Upper lobe of left lung (tissue), 6 donors: ENCODE measurements at regions not wholly inside any gene's neighbourhood (a gene's known extent, or its start where the extent isn't known, plus 50 kb on each side); places are given as distances from the start of the nearest gene placed in this dataset.

Experiments used
- ATAC-seq, 2 donors: fragments of 200-7000 bp; cut with Tn5 transposase; one replicate each; pipeline ENCODE4 v1.9.1; 2022; ENCODE audit warnings: mild to moderate bottlenecking in 2 of 2, moderate library complexity in 2 of 2; ENCODE audit not compliant: low FRiP score in 2 of 2
- DNase-seq, 2 donors: peaks; one replicate each; pipeline ENCODE4 v3.0.0-alpha.2; 2019 to 2020
- H3K27ac ChIP-seq, 4 donors: fragments of 200-600 bp; sonication (generic); one replicate each; pipeline ENCODE4 v1.5.1; 2016 to 2019
- H3K27me3 ChIP-seq, 4 donors: fragments of 200-600 bp; sonication (generic); one replicate each; pipeline ENCODE4 v1.5.1; 2017 to 2019
- H3K36me3 ChIP-seq, 4 donors: fragments of 200-600 bp; sonication (generic); one replicate each; pipeline ENCODE4 v1.5.1; 2016 to 2019
- H3K4me1 ChIP-seq, 4 donors: fragments of 200-600 bp; sonication (generic); one replicate each; pipeline ENCODE4 v1.5.1; 2018 to 2019
- H3K4me3 ChIP-seq, 4 donors: fragments of 200-600 bp; sonication (generic); one replicate each; pipeline ENCODE4 v1.5.1; 2017 to 2019; ENCODE audit warnings: mild to moderate bottlenecking in 2 of 4, moderate library complexity in 1 of 4
- H3K9me3 ChIP-seq, 4 donors: fragments of 200-600 bp; sonication (generic); one replicate each; pipeline ENCODE4 v1.5.1; 2018 to 2019
- EP300 ChIP-seq, 4 donors: sonication (generic); formaldehyde crosslinking; IDR thresholded peaks; one replicate each; pipeline ENCODE4 v1.5.1; 2017; ENCODE audit warnings: antibody characterized with exemption in 4 of 4, control low read depth in 2 of 4
- POLR2A ChIP-seq, 4 donors: fragments of 450-650 bp; IDR thresholded peaks; one replicate each; pipeline ENCODE4 v1.5.1; 2016 to 2017; ENCODE audit warnings: antibody characterized with exemption in 4 of 4, mild to moderate bottlenecking in 2 of 4
- POLR2AphosphoS5 ChIP-seq, 2 donors: sonication (generic); formaldehyde crosslinking; IDR thresholded peaks; one replicate each; pipeline ENCODE4 v1.5.1; 2017; ENCODE audit warnings: antibody characterized with exemption in 2 of 2
- WGBS, 2 donors: methylation state at CpG; one replicate each; pipeline ENCODE4 v1.1.5; 2017 to 2018; 5-methylcytosine and 5-hydroxymethylcytosine counted together
- TF ChIP-seq, protein P1 (sequence below), 6 experiments: fragments of 450-650 bp in 4 of 6; fragments of 200-600 bp in 2 of 6; sonication (generic) in 2 of 6; IDR thresholded peaks; one replicate each; pipeline ENCODE4 v1.5.1; 2016 to 2019; ENCODE audit warnings: antibody characterized with exemption in 6 of 6
- donor health status: DM: no; HTN: no; CAD: no; lungs with moderate emphysema.
- donor health status: DM: no; HTN: yes; CAD: no; lungs with severe emphysema.

DNA sequence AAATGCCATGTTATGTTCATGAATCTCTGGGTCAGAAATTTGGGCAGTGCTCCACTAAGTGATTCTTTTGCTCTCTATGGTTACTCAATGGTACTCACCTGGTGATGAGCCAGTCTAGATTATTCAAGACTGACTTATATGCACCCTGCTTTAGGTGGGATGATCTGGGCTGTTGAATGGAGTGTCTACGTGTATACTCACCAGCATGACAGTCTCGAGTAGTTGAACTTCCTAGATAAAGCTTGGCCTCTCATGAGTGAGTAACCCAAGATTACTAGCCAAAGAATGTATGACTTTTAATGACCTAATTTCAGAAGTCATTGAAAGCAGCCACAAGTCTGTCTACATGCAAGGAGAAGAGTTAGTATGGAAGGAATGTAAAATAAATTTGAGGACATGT lies 77.5 kb upstream of the CADM2 start:
- 80 to 85% methylated on average over 2 of the region's 2 CpGs for WGBS, 2 donors

DNA sequence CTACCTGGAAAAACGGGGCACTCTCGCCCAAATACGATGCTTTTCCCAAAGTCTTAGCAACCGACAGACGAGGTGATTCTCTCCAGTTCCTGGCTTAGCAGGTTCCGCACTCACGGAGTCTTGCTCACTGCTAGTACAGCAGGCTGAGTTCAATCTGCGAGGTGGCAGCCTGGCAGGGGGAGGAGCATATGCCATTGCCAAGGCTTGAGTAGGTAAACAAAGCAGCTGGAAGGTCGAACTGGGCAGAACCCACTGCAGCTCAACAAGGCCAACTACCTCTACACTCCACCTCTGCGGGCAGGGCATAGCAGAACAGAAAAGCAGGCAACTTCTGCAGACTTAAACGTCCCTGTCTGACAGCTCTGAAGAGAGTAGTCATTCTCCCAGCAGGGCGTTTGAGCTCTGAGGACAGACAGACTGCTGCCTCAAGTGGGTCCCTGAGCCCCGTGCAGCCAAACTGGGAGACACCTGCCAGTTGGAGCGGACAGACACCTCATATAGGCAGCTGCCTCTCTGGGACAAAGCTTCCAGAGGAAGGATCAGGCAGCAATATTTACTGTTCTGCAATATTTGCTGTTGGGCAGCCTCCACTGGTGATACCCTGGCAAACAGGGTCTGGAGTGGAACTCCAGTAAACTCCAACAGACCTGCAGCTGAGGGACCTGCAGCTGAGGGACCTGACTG lies 73.4 kb upstream of the CADM2 start:
- DNase-seq: peak in 1 of 2 donors; percentile 50
- ATAC-seq: no peak
- no peak for TF ChIP-seq EP300 (IDR thresholded peaks at IDR 0.05)
- no peak for TF ChIP-seq POLR2A (IDR thresholded peaks at IDR 0.05)
- TF ChIP-seq, protein P1, sequence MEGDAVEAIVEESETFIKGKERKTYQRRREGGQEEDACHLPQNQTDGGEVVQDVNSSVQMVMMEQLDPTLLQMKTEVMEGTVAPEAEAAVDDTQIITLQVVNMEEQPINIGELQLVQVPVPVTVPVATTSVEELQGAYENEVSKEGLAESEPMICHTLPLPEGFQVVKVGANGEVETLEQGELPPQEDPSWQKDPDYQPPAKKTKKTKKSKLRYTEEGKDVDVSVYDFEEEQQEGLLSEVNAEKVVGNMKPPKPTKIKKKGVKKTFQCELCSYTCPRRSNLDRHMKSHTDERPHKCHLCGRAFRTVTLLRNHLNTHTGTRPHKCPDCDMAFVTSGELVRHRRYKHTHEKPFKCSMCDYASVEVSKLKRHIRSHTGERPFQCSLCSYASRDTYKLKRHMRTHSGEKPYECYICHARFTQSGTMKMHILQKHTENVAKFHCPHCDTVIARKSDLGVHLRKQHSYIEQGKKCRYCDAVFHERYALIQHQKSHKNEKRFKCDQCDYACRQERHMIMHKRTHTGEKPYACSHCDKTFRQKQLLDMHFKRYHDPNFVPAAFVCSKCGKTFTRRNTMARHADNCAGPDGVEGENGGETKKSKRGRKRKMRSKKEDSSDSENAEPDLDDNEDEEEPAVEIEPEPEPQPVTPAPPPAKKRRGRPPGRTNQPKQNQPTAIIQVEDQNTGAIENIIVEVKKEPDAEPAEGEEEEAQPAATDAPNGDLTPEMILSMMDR (IDR thresholded peaks at IDR 0.05): no peak
- TF ChIP-seq POLR2AphosphoS5 (IDR thresholded peaks at IDR 0.05): no peak

More for the DNA sequence above, 77.5 kb upstream of the CADM2 start:
- no peak for TF ChIP-seq POLR2AphosphoS5 (IDR thresholded peaks at IDR 0.05)
- no peak for TF ChIP-seq POLR2A (IDR thresholded peaks at IDR 0.05)
- TF ChIP-seq, protein P1 (IDR thresholded peaks at IDR 0.05): no peak
- no peak for TF ChIP-seq EP300 (IDR thresholded peaks at IDR 0.05)
- no peak for DNase-seq
- ATAC-seq: no peak
- Histone ChIP-seq H3K36me3 (no peaks in the 10 kb centered on the region), H3K4me3 (no peak overlapping the region), H3K9me3 (no peaks in the 10 kb centered on the region), H3K4me1 (no peaks in the 10 kb centered on the region), H3K27me3 (no peaks in the 10 kb centered on the region), H3K27ac (no peak overlapping the region)

DNA sequence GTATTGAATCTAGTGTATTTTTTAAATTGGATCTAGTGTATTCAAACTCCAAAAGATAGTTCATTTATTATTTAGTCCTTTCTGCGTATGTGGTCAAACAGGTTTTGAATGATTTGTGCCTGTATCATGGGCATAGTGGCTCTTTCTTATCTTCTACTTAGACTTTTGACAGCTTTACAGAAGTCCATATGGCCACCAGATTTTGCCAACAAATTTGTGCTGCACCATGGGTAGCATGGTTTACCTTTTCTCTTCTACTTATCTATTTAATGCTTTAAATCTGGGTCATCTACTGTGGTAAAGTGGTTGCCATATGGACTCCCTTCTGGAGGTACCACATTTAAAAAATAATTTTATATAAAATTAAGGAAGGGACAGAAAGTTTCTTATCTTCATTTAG lies 66.9 kb upstream of the CADM2 start:
- H3K9me3 ChIP-seq: peaks cover 0 to under 1% (median 0%) of the 10 kb centered on the region in 4 donors
- DNase-seq (no peak), ATAC-seq (no peak)
- H3K4me1 ChIP-seq: no peaks in the 10 kb centered on the region
- H3K27me3 ChIP-seq: no peaks in the 10 kb centered on the region
- TF ChIP-seq, protein P1 (IDR thresholded peaks at IDR 0.05): no peak
- TF ChIP-seq POLR2A (IDR thresholded peaks at IDR 0.05) (no peak), EP300 (IDR thresholded peaks at IDR 0.05) (no peak), POLR2AphosphoS5 (IDR thresholded peaks at IDR 0.05) (no peak)
- no peak overlapping the region for H3K4me3 ChIP-seq
- no peaks in the 10 kb centered on the region for H3K36me3 ChIP-seq
- H3K27ac ChIP-seq: no peak overlapping the region
- 91 to 93% methylated on average over 1 of the region's 1 CpG for WGBS, 2 donors

More for the DNA sequence above, 73.4 kb upstream of the CADM2 start:
- Histone ChIP-seq H3K4me1 (no peaks in the 10 kb centered on the region), H3K36me3 (no peaks in the 10 kb centered on the region), H3K27ac (no peak overlapping the region), H3K27me3 (no peaks in the 10 kb centered on the region), H3K9me3 (no peaks in the 10 kb centered on the region), H3K4me3 (no peak overlapping the region)
- 74 to 88% methylated on average over 13 to 14 of the region's 14 CpGs for WGBS, 2 donors

DNA sequence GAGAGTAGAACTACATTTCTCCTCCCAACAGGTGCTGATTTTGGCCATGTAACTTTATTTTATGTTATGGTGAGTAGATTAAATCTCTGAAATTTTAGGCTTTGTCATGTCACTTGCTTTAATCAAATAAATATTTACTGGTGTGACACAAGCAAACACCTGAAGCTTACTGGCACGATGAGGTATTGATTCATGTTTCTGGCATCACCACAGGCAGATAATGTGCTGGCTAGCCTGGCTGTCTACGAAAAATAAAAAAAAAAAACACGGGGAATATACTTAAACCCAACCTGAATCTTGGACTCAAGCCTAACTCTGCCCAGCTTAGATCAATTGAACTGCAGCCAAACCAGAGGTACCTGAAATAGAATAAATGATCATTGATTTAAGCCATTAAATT lies 65.6 kb upstream of the CADM2 start:
- DNase-seq: no peak
- no peak for ATAC-seq
- peaks cover 0 to 4% (median 0%) of the 10 kb centered on the region in 4 donors for H3K9me3 ChIP-seq
- H3K4me3 ChIP-seq: no peak overlapping the region
- no peak for TF ChIP-seq POLR2A (IDR thresholded peaks at IDR 0.05)
- no peak for TF ChIP-seq POLR2AphosphoS5 (IDR thresholded peaks at IDR 0.05)
- H3K4me1 ChIP-seq: no peaks in the 10 kb centered on the region
- no peak overlapping the region for H3K27ac ChIP-seq
- H3K36me3 ChIP-seq: no peaks in the 10 kb centered on the region
- H3K27me3 ChIP-seq: no peaks in the 10 kb centered on the region
- WGBS, 2 donors: 65 to 76% methylated on average over 3 of the region's 3 CpGs

DNA sequence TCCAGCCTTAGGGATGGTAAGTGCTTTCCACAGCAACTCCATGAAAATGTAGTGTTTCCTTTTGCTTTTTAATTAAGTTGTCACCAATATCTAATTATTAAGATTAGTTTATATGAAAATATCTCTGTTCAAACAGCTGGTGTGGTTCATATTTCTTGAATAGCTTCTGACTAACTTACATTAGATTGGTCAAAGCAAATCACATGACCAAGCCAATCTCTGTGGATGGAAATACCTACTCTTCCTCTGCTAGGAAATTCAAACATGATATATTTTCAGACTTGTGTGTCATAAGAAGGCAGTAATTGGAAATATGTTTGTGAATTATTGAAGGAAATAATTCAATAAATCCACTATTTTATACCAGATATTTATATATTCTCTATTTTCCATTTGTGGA lies 54.6 kb upstream of the CADM2 start:
- DNase-seq (no peak), ATAC-seq (no peak)
- H3K27me3 ChIP-seq: no peaks in the 10 kb centered on the region
- H3K9me3 ChIP-seq: peaks cover 0 to 6% (median 0%) of the 10 kb centered on the region in 4 donors
- no peaks in the 10 kb centered on the region for H3K4me1 ChIP-seq
- TF ChIP-seq POLR2AphosphoS5 (IDR thresholded peaks at IDR 0.05): no peak
- no peak for TF ChIP-seq EP300 (IDR thresholded peaks at IDR 0.05)
- TF ChIP-seq POLR2A (IDR thresholded peaks at IDR 0.05): no peak
- TF ChIP-seq, protein P1 (IDR thresholded peaks at IDR 0.05): no peak
- H3K27ac ChIP-seq: no peak overlapping the region
- no peak overlapping the region for H3K4me3 ChIP-seq
- no peaks in the 10 kb centered on the region for H3K36me3 ChIP-seq
